ENCODE measurements at regions not wholly inside any gene's neighbourhood (a gene's known extent, or its start where the extent isn't known, plus 50 kb on each side); places are given as distances from the start of the nearest gene placed in this dataset.

DNA sequence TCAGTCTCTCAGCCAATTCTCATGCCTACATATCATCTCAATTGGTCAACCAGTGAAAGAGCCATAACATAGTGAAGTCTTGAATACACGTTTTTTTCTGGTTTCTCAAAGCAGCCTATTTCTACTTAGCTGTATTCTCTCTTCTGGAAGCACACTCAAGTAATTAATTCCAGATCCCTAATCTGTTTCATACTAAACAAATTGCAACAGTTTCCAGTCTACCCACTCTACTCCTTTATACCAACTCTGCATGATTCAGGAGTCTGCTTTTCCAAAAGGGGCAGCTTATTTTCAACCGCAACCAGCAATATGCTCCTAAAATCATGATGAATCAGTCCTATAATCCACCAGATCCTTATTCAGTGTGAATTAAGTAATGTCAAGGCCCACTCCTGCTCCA is 211.7 kb downstream of the TLE1 start:
- TF ChIP-seq, protein P1, sequence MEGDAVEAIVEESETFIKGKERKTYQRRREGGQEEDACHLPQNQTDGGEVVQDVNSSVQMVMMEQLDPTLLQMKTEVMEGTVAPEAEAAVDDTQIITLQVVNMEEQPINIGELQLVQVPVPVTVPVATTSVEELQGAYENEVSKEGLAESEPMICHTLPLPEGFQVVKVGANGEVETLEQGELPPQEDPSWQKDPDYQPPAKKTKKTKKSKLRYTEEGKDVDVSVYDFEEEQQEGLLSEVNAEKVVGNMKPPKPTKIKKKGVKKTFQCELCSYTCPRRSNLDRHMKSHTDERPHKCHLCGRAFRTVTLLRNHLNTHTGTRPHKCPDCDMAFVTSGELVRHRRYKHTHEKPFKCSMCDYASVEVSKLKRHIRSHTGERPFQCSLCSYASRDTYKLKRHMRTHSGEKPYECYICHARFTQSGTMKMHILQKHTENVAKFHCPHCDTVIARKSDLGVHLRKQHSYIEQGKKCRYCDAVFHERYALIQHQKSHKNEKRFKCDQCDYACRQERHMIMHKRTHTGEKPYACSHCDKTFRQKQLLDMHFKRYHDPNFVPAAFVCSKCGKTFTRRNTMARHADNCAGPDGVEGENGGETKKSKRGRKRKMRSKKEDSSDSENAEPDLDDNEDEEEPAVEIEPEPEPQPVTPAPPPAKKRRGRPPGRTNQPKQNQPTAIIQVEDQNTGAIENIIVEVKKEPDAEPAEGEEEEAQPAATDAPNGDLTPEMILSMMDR (IDR thresholded peaks at IDR 0.05; ENCODE audit: insufficient read depth, low read length, poor library complexity, severe bottlenecking), result no peak
- TF ChIP-seq EZH2phosphoT487 (conservative IDR thresholded peaks at IDR 0.05; ENCODE audit: low read length), result no peak
